HUES64 (cell line): ENCODE measurements at regions not wholly inside any gene's neighbourhood (a gene's known extent, or its start where the extent isn't known, plus 50 kb on each side); places are given as distances from the start of the nearest gene placed in this dataset.

Experiments
- H3K27ac ChIP-seq: 2 replicates; pipeline ENCODE4 v1.7.0; 2013; ENCODE audit warnings: low read depth, low read length, inconsistent platforms
- H3K27me3 ChIP-seq: 2 replicates; pipeline ENCODE4 v1.6.1; 2013; ENCODE audit warnings: mild to moderate bottlenecking, low read length; ENCODE audit not compliant: insufficient read depth
- H3K36me3 ChIP-seq: 2 replicates; pipeline ENCODE4 v1.6.1; 2013; ENCODE audit warnings: mild to moderate bottlenecking, low read length; ENCODE audit not compliant: insufficient read depth
- H3K4me1 ChIP-seq: 2 replicates; pipeline ENCODE4 v1.6.1; 2013; ENCODE audit warnings: mild to moderate bottlenecking, low read length, moderate library complexity; ENCODE audit not compliant: insufficient read depth
- H3K4me3 ChIP-seq: 2 replicates; pipeline ENCODE4 v1.5.1; 2013; ENCODE audit warnings: mild to moderate bottlenecking, low read length, moderate library complexity
- H3K9ac ChIP-seq: 2 replicates; pipeline ENCODE4 v1.6.1; 2013; ENCODE audit warnings: mild to moderate bottlenecking, low read depth, low read length
- H3K9me3 ChIP-seq: 2 replicates; pipeline ENCODE4 v1.6.1; 2013; ENCODE audit warnings: low read depth, low read length; ENCODE audit not compliant: insufficient read depth
- WGBS: fragments of 150-250, 120-280 bp; methylation state at CpG from one replicate; pipeline ENCODE4 v1.1.7; 2013; ENCODE audit warnings: missing lambda C conversion rate; 5-methylcytosine and 5-hydroxymethylcytosine counted together

- Histone ChIP-seq H3K36me3 (no peaks in the 10 kb centered on the region), H3K27ac (no peak overlapping the region), H3K9me3 (no peaks in the 10 kb centered on the region), H3K4me3 (no peak overlapping the region), H3K4me1 (no peaks in the 10 kb centered on the region), H3K27me3 (no peaks in the 10 kb centered on the region), H3K9ac (no peak overlapping the region)
- 80% methylated on average over 4 of the region's 4 CpGs for WGBS
These were observed 84.3 kb downstream of the TENT5C start for GRCh38 chr1:117689997-117690625.

- Histone ChIP-seq H3K27ac (no peak overlapping the region), H3K9me3 (no peaks in the 10 kb centered on the region), H3K4me1 (no peaks in the 10 kb centered on the region), H3K9ac (no peak overlapping the region), H3K36me3 (no peaks in the 10 kb centered on the region), H3K4me3 (no peak overlapping the region), H3K27me3 (no peaks in the 10 kb centered on the region)
- WGBS, result 90% methylated on average over 2 of the region's 2 CpGs
These were observed 86.1 kb downstream of the TENT5C start for GRCh38 chr1:117691942-117692341.

- H3K4me1 ChIP-seq, result no peaks in the 10 kb centered on the region
- H3K27me3 ChIP-seq, result no peaks in the 10 kb centered on the region
- no peak overlapping the region for H3K27ac ChIP-seq
- no peak overlapping the region for H3K9ac ChIP-seq
- H3K36me3 ChIP-seq, result no peaks in the 10 kb centered on the region
- no peaks in the 10 kb centered on the region for H3K9me3 ChIP-seq
- 100% methylated on average over 1 of the region's 3 CpGs for WGBS
- no peak overlapping the region for H3K4me3 ChIP-seq
These were observed 88.7 kb downstream of the TENT5C start for GRCh38 chr1:117694543-117694942.

GRCh38 chr1:117695796-117696490 is 90.1 kb downstream of the TENT5C start:
- no peaks in the 10 kb centered on the region for H3K36me3 ChIP-seq
- no peak overlapping the region for H3K27ac ChIP-seq
- H3K4me3 ChIP-seq, result no peak overlapping the region
- no peak overlapping the region; the same call in 1 of the 2 replicates for H3K9ac ChIP-seq
- WGBS, result 89% methylated on average over 7 of the region's 9 CpGs
- H3K27me3 ChIP-seq, result no peaks in the 10 kb centered on the region
- H3K9me3 ChIP-seq, result no peaks in the 10 kb centered on the region
- H3K4me1 ChIP-seq, result no peaks in the 10 kb centered on the region

- Histone ChIP-seq H3K4me1 (no peaks in the 10 kb centered on the region), H3K27me3 (no peaks in the 10 kb centered on the region), H3K36me3 (no peaks in the 10 kb centered on the region), H3K4me3 (no peak overlapping the region), H3K27ac (no peak overlapping the region), H3K9me3 (no peaks in the 10 kb centered on the region), H3K9ac (no peak overlapping the region)
- WGBS, result no CpG with 5 or more reads among the region's 1 CpG
These were observed 90.7 kb downstream of the TENT5C start for GRCh38 chr1:117696561-117696960.

- Histone ChIP-seq H3K27me3 (no peaks in the 10 kb centered on the region), H3K9me3 (no peaks in the 10 kb centered on the region), H3K27ac (no peak overlapping the region), H3K9ac (no peak overlapping the region), H3K36me3 (no peaks in the 10 kb centered on the region), H3K4me3 (no peak overlapping the region), H3K4me1 (no peaks in the 10 kb centered on the region)
These were observed 91.5 kb downstream of the TENT5C start for GRCh38 chr1:117697220-117697781.

- no peak overlapping the region for H3K27ac ChIP-seq
- 84% methylated on average over 4 of the region's 5 CpGs for WGBS
- no peaks in the 10 kb centered on the region for H3K36me3 ChIP-seq
- no peaks in the 10 kb centered on the region for H3K9me3 ChIP-seq
- H3K27me3 ChIP-seq, result no peaks in the 10 kb centered on the region
- no peak overlapping the region for H3K9ac ChIP-seq
- H3K4me3 ChIP-seq, result no peak overlapping the region
- no peaks in the 10 kb centered on the region for H3K4me1 ChIP-seq
These were observed 92.7 kb downstream of the TENT5C start for GRCh38 chr1:117698398-117699160.

GRCh38 chr1:117699953-117700352 is 94.1 kb downstream of the TENT5C start:
- no peak overlapping the region for H3K9ac ChIP-seq
- no peaks in the 10 kb centered on the region for H3K27me3 ChIP-seq
- H3K4me1 ChIP-seq, result no peaks in the 10 kb centered on the region
- no peak overlapping the region for H3K27ac ChIP-seq
- H3K36me3 ChIP-seq, result no peaks in the 10 kb centered on the region
- H3K4me3 ChIP-seq, result no peak overlapping the region
- H3K9me3 ChIP-seq, result no peaks in the 10 kb centered on the region

GRCh38 chr1:117702654-117703053 is 96.8 kb downstream of the TENT5C start:
- Histone ChIP-seq H3K4me3 (no peak overlapping the region), H3K36me3 (no peaks in the 10 kb centered on the region), H3K27ac (no peak overlapping the region), H3K9me3 (no peaks in the 10 kb centered on the region), H3K4me1 (peaks cover 2% of the 10 kb centered on the region; the same call in 1 of the 2 replicates), H3K27me3 (no peaks in the 10 kb centered on the region), H3K9ac (no peak overlapping the region)
- WGBS, result 93% methylated on average over 3 of the region's 3 CpGs

GRCh38 chr1:117707371-117707770 is 101.5 kb downstream of the TENT5C start:
- no peak overlapping the region for H3K27ac ChIP-seq
- no peak overlapping the region for H3K4me3 ChIP-seq
- H3K27me3 ChIP-seq, result no peaks in the 10 kb centered on the region
- no peaks in the 10 kb centered on the region for H3K9me3 ChIP-seq
- no peak overlapping the region for H3K9ac ChIP-seq
- no peaks in the 10 kb centered on the region for H3K36me3 ChIP-seq
- H3K4me1 ChIP-seq, result peaks cover 21% of the 10 kb centered on the region
